Panc1 (cell line): ENCODE measurements at regions not wholly inside any gene's neighbourhood (a gene's known extent, or its start where the extent isn't known, plus 50 kb on each side); places are given as distances from the start of the nearest gene placed in this dataset.

ENCODE experiments used
- ATAC-seq: fragments of 200-7000 bp; cut with Tn5 transposase; 2 replicates; pipeline ENCODE4 v1.9.1; 2020; ENCODE audit warnings: mild to moderate bottlenecking, moderate library complexity
- BruUV-seq: library from RNA; stranded (reverse); fragments of 400-500 nt; replicated peaks from 2 replicates; lab custom pipeline; 2021; lab: Mats Ljungman, UMichigan
- CTCF ChIA-PET: fragments of 300-600 bp; sonication (Branson Sonifier 250); formaldehyde crosslinking; loops from one replicate; lab custom pipeline; 2022; ENCODE audit warnings: antibody characterized with exemption; lab: Charles Lee
- POLR2A ChIA-PET: fragments of 300-600 bp; sonication (Branson Sonifier 250); formaldehyde crosslinking; loops from one replicate; lab custom pipeline; 2022; ENCODE audit warnings: antibody characterized with exemption; lab: Charles Lee
- DNase-seq: peaks from one replicate; pipeline ENCODE4 v3.0.0-alpha.2; 2010; ENCODE audit warnings: low read depth, low spot score
- H3K27ac ChIP-seq: 2 replicates; pipeline ENCODE4 v1.5.1; 2011; ENCODE audit warnings: mild to moderate bottlenecking, low read length, inconsistent platforms
- H3K27me3 ChIP-seq: fragments of 200-500 bp; sonication (Bioruptor generic); 2 replicates; pipeline ENCODE4 v1.6.0; 2014; ENCODE audit warnings: low read length, inconsistent platforms; ENCODE audit not compliant: control insufficient read depth, insufficient read depth
- H3K36me3 ChIP-seq: fragments of 200-500 bp; sonication (Bioruptor generic); 2 replicates; pipeline ENCODE4 v1.5.1; 2014; ENCODE audit warnings: inconsistent platforms, mild to moderate bottlenecking, low read length, moderate library complexity; ENCODE audit not compliant: control insufficient read depth, insufficient read depth
- H3K4me1 ChIP-seq: 2 replicates; pipeline ENCODE4 v1.5.1; 2011; ENCODE audit warnings: inconsistent platforms, mild to moderate bottlenecking, low read length, moderate library complexity; ENCODE audit not compliant: control insufficient read depth, insufficient read depth
- H3K4me3 ChIP-seq, 2 experiments: 2 replicates each; pipeline ENCODE4 v1.5.1; 2011 to 2012; ENCODE audit warnings: low read depth in 2 of 2, low read length in 2 of 2, mild to moderate bottlenecking in 2 of 2, inconsistent platforms in 1 of 2, moderate library complexity in 1 of 2
- H3K9me3 ChIP-seq: fragments of 200-500 bp; sonication (Bioruptor generic); 2 replicates; pipeline ENCODE4 v1.5.1; 2014; ENCODE audit warnings: low read depth, mild to moderate bottlenecking, inconsistent platforms, low read length, moderate library complexity; ENCODE audit not compliant: control insufficient read depth, insufficient read depth
- CTCF ChIP-seq: fragments of 450-650 bp; IDR thresholded peaks from 2 replicates; pipeline ENCODE4 v1.5.1; 2017; ENCODE audit warnings: mild to moderate bottlenecking
- POLR2AphosphoS5 ChIP-seq: IDR thresholded peaks from 2 replicates; pipeline ENCODE4 v1.6.1; 2012; ENCODE audit warnings: mild to moderate bottlenecking, low read depth, low read length, moderate library complexity
- REST ChIP-seq, 2 experiments: IDR thresholded peaks; 2 replicates each; pipeline ENCODE4 v1.6.1; 2011 to 2012; ENCODE audit warnings: low read depth in 2 of 2, control low read depth in 1 of 2, low read length in 1 of 2, mild to moderate bottlenecking in 1 of 2, moderate library complexity in 1 of 2; ENCODE audit not compliant: insufficient read depth in 1 of 2
- SIN3A ChIP-seq: IDR thresholded peaks from 2 replicates; pipeline ENCODE4 v1.6.1; 2012; ENCODE audit warnings: low read depth, mild to moderate bottlenecking, low read length, moderate library complexity, borderline replicate concordance; ENCODE audit not compliant: insufficient read depth
- TCF7L2 ChIP-seq: IDR thresholded peaks from 2 replicates; pipeline ENCODE4 v1.6.1; 2011; ENCODE audit warnings: mild to moderate bottlenecking, low read depth, low read length, inconsistent platforms
- in situ Hi-C: cut with HindIII; loops from 2 replicates; pipeline ENCODE4 v1.10.0; 2016; ENCODE audit warnings: low sequenced_read_pairs, low pct_unique_long_range_greater_than_20kb
- intact Hi-C: fragments of 100-400 bp; cut with micrococcal nuclease; formaldehyde crosslinking; loops from one replicate; pipeline ENCODE4 v1.10.0; 2022; ENCODE audit not compliant: unreplicated experiment

- no TSS peak for BruUV-seq
- ATAC-seq (no peak), DNase-seq (no peak)
- in situ Hi-C loops, result no loop called here
- Histone ChIP-seq H3K27ac (no peak overlapping the region), H3K4me3 (no peak overlapping the region), H3K27me3 (peaks cover 2% of the 10 kb centered on the region; the same call in 1 of the 2 replicates), H3K4me1 (no peaks in the 10 kb centered on the region), H3K9me3 (no peaks in the 10 kb centered on the region), H3K36me3 (no peaks in the 10 kb centered on the region)
- POLR2A ChIA-PET, result no interaction called here
- CTCF ChIA-PET, result no interaction called here
- TF ChIP-seq CTCF, result no peak
- intact Hi-C loops, result no loop called here
These were observed 218.4 kb downstream of the B3GLCT start for GRCh38 chr13:31418186-31418585.

GRCh38 chr13:31421756-31422155 is 222.0 kb downstream of the B3GLCT start:
- DNase-seq (no peak), ATAC-seq (no peak)
- Histone ChIP-seq H3K36me3 (no peaks in the 10 kb centered on the region), H3K4me3 (no peak overlapping the region), H3K4me1 (no peaks in the 10 kb centered on the region), H3K27me3 (peaks cover 2% of the 10 kb centered on the region; the same call in 1 of the 2 replicates), H3K27ac (no peak overlapping the region), H3K9me3 (no peaks in the 10 kb centered on the region)
- no TSS peak for BruUV-seq
- CTCF ChIA-PET, result no interaction called here
- intact Hi-C loops, result no loop called here
- in situ Hi-C loops, result no loop called here
- POLR2A ChIA-PET, result no interaction called here
- TF ChIP-seq CTCF, result no peak
- no peak for TF ChIP-seq TCF7L2
- TF ChIP-seq POLR2AphosphoS5, result no peak
- TF ChIP-seq SIN3A, result no peak
- TF ChIP-seq REST (IDR thresholded peaks at IDR 0.05; ENCODE audit: insufficient read depth in 1 of 2, low read depth in 2 of 2, low read length in 1 of 2), result no peak
